ENCODE measurements at regions not wholly inside any gene's neighbourhood (a gene's known extent, or its start where the extent isn't known, plus 50 kb on each side); places are given as distances from the start of the nearest gene placed in this dataset.

DNA sequence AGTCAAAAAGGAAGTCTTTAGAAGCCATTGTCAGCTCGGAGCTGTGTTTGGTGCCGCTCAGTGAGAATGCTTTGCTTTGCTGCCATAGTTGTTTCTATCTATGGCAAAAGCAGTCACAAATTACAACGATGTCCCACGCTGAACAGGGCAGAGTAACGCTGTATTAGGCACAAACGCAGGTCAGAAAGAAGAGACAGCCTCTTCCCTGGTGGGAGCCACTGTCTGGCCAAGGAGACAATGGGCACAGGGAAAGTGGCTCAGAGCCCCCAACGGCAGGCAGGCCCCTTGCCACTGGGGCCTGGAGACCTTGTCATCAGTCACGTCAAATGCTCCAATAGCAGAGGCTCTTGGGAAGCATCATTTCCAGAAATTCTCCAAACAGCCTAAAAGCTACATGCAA is 244.2 kb downstream of the TEX29 start:
- 68 to 69% methylated on average over 8 of the region's 8 CpGs for WGBS, 2 donors
- TF ChIP-seq EP300 (IDR thresholded peaks at IDR 0.05) (no peak), POLR2A (IDR thresholded peaks at IDR 0.05) (no peak), POLR2AphosphoS5 (IDR thresholded peaks at IDR 0.05) (no peak), CTCF (IDR thresholded peaks at IDR 0.05) (no peak)
- intact Hi-C loops (cut with DNase I): no loop called here

GRCh38 chr13:111565400-111565799 is 245.0 kb downstream of the TEX29 start:
- no peak for TF ChIP-seq POLR2A (IDR thresholded peaks at IDR 0.05)
- TF ChIP-seq POLR2AphosphoS5 (IDR thresholded peaks at IDR 0.05): no peak
- no peak for TF ChIP-seq EP300 (IDR thresholded peaks at IDR 0.05)
- no peak for TF ChIP-seq CTCF (IDR thresholded peaks at IDR 0.05)
- WGBS, 2 donors: 78 to 89% methylated on average over 10 of the region's 10 CpGs

More for the DNA sequence above, 244.2 kb downstream of the TEX29 start:
- DNase-seq: no peak
- Histone ChIP-seq H3K4me3 (no peak overlapping the region), H3K36me3 (no peaks in the 10 kb centered on the region), H3K9me3 (peaks cover 0 to 3% (median 0%) of the 10 kb centered on the region in 4 donors), H3K27ac (no peak overlapping the region), H3K4me1 (no peaks in the 10 kb centered on the region), H3K27me3 (peaks cover 0 to 12% (median 5%) of the 10 kb centered on the region in 3 donors)

GRCh38 chr13:111566567-111566966 is 246.1 kb downstream of the TEX29 start:
- WGBS, 2 donors: 85 to 92% methylated on average over 12 of the region's 12 CpGs
- Histone ChIP-seq H3K4me1 (no peaks in the 10 kb centered on the region), H3K27me3 (peaks cover 0 to 6% (median 5%) of the 10 kb centered on the region in 3 donors), H3K36me3 (no peaks in the 10 kb centered on the region), H3K9me3 (peaks cover 0 to 3% (median 0%) of the 10 kb centered on the region in 4 donors), H3K27ac (no peak overlapping the region), H3K4me3 (no peak overlapping the region)
- TF ChIP-seq POLR2AphosphoS5 (IDR thresholded peaks at IDR 0.05) (no peak), POLR2A (IDR thresholded peaks at IDR 0.05) (no peak), EP300 (IDR thresholded peaks at IDR 0.05) (no peak), CTCF (IDR thresholded peaks at IDR 0.05) (no peak)
- no peak for DNase-seq
- intact Hi-C loops (cut with DNase I): no loop called here

More at GRCh38 chr13:111565400-111565799, 245.0 kb downstream of the TEX29 start:
- H3K27me3 ChIP-seq: peaks cover 0 to 5% (median 4%) of the 10 kb centered on the region in 3 donors
- intact Hi-C loops (cut with DNase I): no loop called here
- H3K9me3 ChIP-seq: peaks cover 0 to 3% (median 0%) of the 10 kb centered on the region in 4 donors
- H3K4me3 ChIP-seq: no peak overlapping the region
- no peak overlapping the region for H3K27ac ChIP-seq
- DNase-seq: no peak
- H3K36me3 ChIP-seq: no peaks in the 10 kb centered on the region
- H3K4me1 ChIP-seq: no peaks in the 10 kb centered on the region

DNA sequence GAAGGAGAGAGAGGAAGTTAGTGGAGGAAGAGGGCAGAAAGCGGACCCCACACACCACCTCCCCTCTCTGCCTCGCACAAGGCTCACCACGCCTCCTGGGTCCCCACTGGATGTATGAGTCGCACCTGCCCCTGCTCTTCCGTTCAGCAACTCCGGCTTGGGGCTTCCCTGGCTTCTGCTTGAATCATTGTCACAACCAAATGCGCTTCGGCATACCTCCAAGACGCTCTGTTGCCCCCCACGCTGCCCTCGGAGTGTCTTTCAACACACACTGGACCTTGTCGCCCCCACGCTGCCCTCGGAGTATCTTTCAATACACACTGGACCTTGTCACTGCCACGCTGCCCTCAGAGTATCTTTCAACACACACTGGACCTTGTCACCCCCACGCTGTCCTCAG is 247.2 kb downstream of the TEX29 start:
- TF ChIP-seq EP300 (IDR thresholded peaks at IDR 0.05) (no peak), POLR2AphosphoS5 (IDR thresholded peaks at IDR 0.05) (no peak), POLR2A (IDR thresholded peaks at IDR 0.05) (no peak), CTCF (IDR thresholded peaks at IDR 0.05) (no peak)
- H3K9me3 ChIP-seq: peaks cover 0 to 3% (median 0%) of the 10 kb centered on the region in 4 donors
- H3K4me3 ChIP-seq: no peak overlapping the region
- intact Hi-C loops (cut with DNase I): no loop called here
- H3K4me1 ChIP-seq: no peaks in the 10 kb centered on the region
- H3K36me3 ChIP-seq: no peaks in the 10 kb centered on the region
- peaks cover 0 to 14% (median 5%) of the 10 kb centered on the region in 3 donors for H3K27me3 ChIP-seq
- H3K27ac ChIP-seq: no peak overlapping the region
- no peak for DNase-seq
- 87 to 92% methylated on average over 16 of the region's 16 CpGs for WGBS, 2 donors

GRCh38 chr13:111568290-111568689 is 247.8 kb downstream of the TEX29 start:
- Histone ChIP-seq H3K27ac (no peak overlapping the region), H3K9me3 (peaks cover 0 to 6% (median 0%) of the 10 kb centered on the region in 4 donors), H3K4me1 (no peaks in the 10 kb centered on the region), H3K27me3 (peaks cover 0 to 20% (median 5%) of the 10 kb centered on the region in 3 donors), H3K36me3 (no peaks in the 10 kb centered on the region), H3K4me3 (no peak overlapping the region)
- TF ChIP-seq POLR2A (IDR thresholded peaks at IDR 0.05) (no peak), EP300 (IDR thresholded peaks at IDR 0.05) (no peak), CTCF (IDR thresholded peaks at IDR 0.05) (no peak), POLR2AphosphoS5 (IDR thresholded peaks at IDR 0.05) (no peak)
- intact Hi-C loops (cut with DNase I): no loop called here
- 71 to 78% methylated on average over 8 of the region's 8 CpGs for WGBS, 2 donors
- no peak for DNase-seq

Measured in sigmoid colon (tissue), 6 donors.